ENCODE measurements at regions not wholly inside any gene's neighbourhood (a gene's known extent, or its start where the extent isn't known, plus 50 kb on each side); places are given as distances from the start of the nearest gene placed in this dataset.

- TF ChIP-seq CTCF (IDR thresholded peaks at IDR 0.05) (no peak), POLR2AphosphoS5 (IDR thresholded peaks at IDR 0.05) (no peak)
Measured at GRCh38 chr16:63283721-63284120, 1247.5 kb upstream of the CDH8 start.

Data from prostate gland (tissue), 2 donors.